Liver (tissue), 8 donors: ENCODE measurements at regions not wholly inside any gene's neighbourhood (a gene's known extent, or its start where the extent isn't known, plus 50 kb on each side); places are given as distances from the start of the nearest gene placed in this dataset.

Experiments
- DNase-seq: peaks from one replicate; pipeline ENCODE4 v3.0.0-alpha.2; 2017; ENCODE audit warnings: low spot score
- H3K27ac ChIP-seq, 2 donors: one replicate each; pipeline ENCODE4 v1.7.0; 2013; ENCODE audit warnings: inconsistent platforms in 2 of 2, low read length in 2 of 2, control low read depth in 1 of 2, low read depth in 1 of 2, mild to moderate bottlenecking in 1 of 2
- H3K27me3 ChIP-seq, 4 donors: one replicate each; pipeline versions ENCODE4 v1.6.1 to v1.7.0; 2013; ENCODE audit warnings: low read length in 3 of 4, inconsistent platforms in 1 of 4, mild to moderate bottlenecking in 1 of 4, moderate library complexity in 1 of 4; ENCODE audit not compliant: control insufficient read depth in 4 of 4, insufficient read depth in 4 of 4
- H3K36me3 ChIP-seq, 4 donors: one replicate each; pipeline versions ENCODE4 v1.6.1 to v1.7.0; 2013; ENCODE audit warnings: low read length in 3 of 4, mild to moderate bottlenecking in 3 of 4, low read depth in 1 of 4, moderate library complexity in 1 of 4; ENCODE audit not compliant: control insufficient read depth in 4 of 4, insufficient read depth in 3 of 4
- H3K4me1 ChIP-seq, 4 donors: one replicate each; pipeline versions ENCODE4 v1.6.1 to v1.7.0; 2013; ENCODE audit warnings: low read length in 3 of 4, mild to moderate bottlenecking in 3 of 4, moderate library complexity in 1 of 4; ENCODE audit not compliant: control insufficient read depth in 4 of 4, insufficient read depth in 4 of 4
- H3K4me3 ChIP-seq, 3 donors: one replicate each; pipeline versions ENCODE4 v1.6.1 to v1.7.0; 2013; ENCODE audit warnings: low read length in 3 of 3, control low read depth in 1 of 3, low read depth in 1 of 3, mild to moderate bottlenecking in 1 of 3
- H3K9ac ChIP-seq, 2 donors: one replicate each; pipeline ENCODE4 v1.7.0; 2013; ENCODE audit warnings: low read length in 2 of 2, mild to moderate bottlenecking in 2 of 2, moderate library complexity in 2 of 2, control low read depth in 1 of 2, low read depth in 1 of 2
- H3K9me3 ChIP-seq, 4 donors: one replicate each; pipeline versions ENCODE4 v1.6.1 to v1.7.0; 2013; ENCODE audit warnings: low read length in 3 of 4; ENCODE audit not compliant: control insufficient read depth in 4 of 4
- ATF3 ChIP-seq: IDR thresholded peaks from 2 replicates; pipeline ENCODE4 v1.6.1; 2016; ENCODE audit warnings: antibody characterized with exemption
- CTCF ChIP-seq: fragments of 150-350 bp; IDR thresholded peaks from 2 replicates; pipeline ENCODE4 v1.5.1; 2017; ENCODE audit warnings: improper control_type of control experiment, low read depth, low read length; ENCODE audit not compliant: missing input control
- EGR1 ChIP-seq, 2 donors: IDR thresholded peaks; 2 replicates each; pipeline ENCODE4 v1.6.1; 2016 to 2018; ENCODE audit warnings: antibody characterized with exemption in 2 of 2, low read depth in 2 of 2
- FOXA1 ChIP-seq: IDR thresholded peaks from 2 replicates; pipeline ENCODE4 v1.6.1; 2016; ENCODE audit warnings: antibody characterized with exemption
- GABPA ChIP-seq, 2 donors: IDR thresholded peaks in 1 of 2; conservative IDR thresholded peaks in 1 of 2; 2 replicates each; pipeline ENCODE4 v1.6.1; 2016; ENCODE audit warnings: antibody characterized with exemption in 2 of 2, mild to moderate bottlenecking in 1 of 2, moderate library complexity in 1 of 2
- HNF4A ChIP-seq, 2 donors: conservative IDR thresholded peaks; 2 replicates each; pipeline ENCODE4 v1.6.1; 2016; ENCODE audit warnings: antibody characterized with exemption in 2 of 2, mild to moderate bottlenecking in 2 of 2
- HNF4G ChIP-seq: IDR thresholded peaks from 2 replicates; pipeline ENCODE4 v1.6.1; 2016; ENCODE audit warnings: antibody characterized with exemption
- JUND ChIP-seq, 2 donors: IDR thresholded peaks; 2 replicates each; pipeline ENCODE4 v1.6.1; 2016; ENCODE audit warnings: antibody characterized with exemption in 2 of 2
- MAX ChIP-seq: IDR thresholded peaks from 2 replicates; pipeline ENCODE4 v1.6.1; 2016; ENCODE audit warnings: antibody characterized with exemption
- NR2F2 ChIP-seq: IDR thresholded peaks from 2 replicates; pipeline ENCODE4 v1.6.1; 2016; ENCODE audit warnings: antibody characterized with exemption
- RAD21 ChIP-seq, 2 donors: IDR thresholded peaks; 2 replicates each; pipeline ENCODE4 v1.6.1; 2016; ENCODE audit warnings: antibody characterized with exemption in 2 of 2, mild to moderate bottlenecking in 2 of 2
- REST ChIP-seq: IDR thresholded peaks from 2 replicates; pipeline ENCODE4 v1.6.1; 2016; ENCODE audit warnings: antibody characterized with exemption, mild to moderate bottlenecking
- RXRA ChIP-seq, 2 donors: IDR thresholded peaks; 2 replicates each; pipeline ENCODE4 v1.6.1; 2017 to 2018; ENCODE audit warnings: antibody characterized with exemption in 2 of 2, mild to moderate bottlenecking in 1 of 2
- SP1 ChIP-seq: IDR thresholded peaks from 2 replicates; pipeline ENCODE4 v1.6.1; 2018; ENCODE audit warnings: antibody characterized with exemption, mild to moderate bottlenecking
- TAF1 ChIP-seq: conservative IDR thresholded peaks from 2 replicates; pipeline ENCODE4 v1.6.1; 2016; ENCODE audit warnings: antibody characterized with exemption, mild to moderate bottlenecking
- YY1 ChIP-seq: IDR thresholded peaks from 2 replicates; pipeline ENCODE4 v1.6.1; 2016; ENCODE audit warnings: antibody characterized with exemption, mild to moderate bottlenecking
- ZBTB33 ChIP-seq: IDR thresholded peaks from 2 replicates; pipeline ENCODE4 v1.6.1; 2016; ENCODE audit warnings: antibody characterized with exemption
- WGBS: extraction: QIAGEN DNeasy Blood & Tissue Kit; methylation state at CpG from one replicate; pipeline ENCODE4 v1.1.7; 2013; 5-methylcytosine and 5-hydroxymethylcytosine counted together
- donor health status: healthy.
- donor health status: healthy.
- donor health status: healthy.
- donor health status: healthy.
- donor health status: healthy.

- 58% methylated on average over 4 of the region's 4 CpGs for WGBS
- H3K4me3 ChIP-seq: no peak overlapping the region
These were observed 564.1 kb downstream of the EFNB2 start for GRCh38 chr13:105971312-105971711.

GRCh38 chr13:105969761-105970160 lies 565.7 kb downstream of the EFNB2 start:
- no peak overlapping the region for H3K4me3 ChIP-seq
- no peak overlapping the region for H3K9ac ChIP-seq
- whole genome bisulfite sequencing: 22% methylated on average over 4 of the region's 4 CpGs
- H3K27me3 ChIP-seq: peaks cover 0 to 6% (median 0%) of the 10 kb centered on the region in 4 donors
- DNase-seq: no peak
- H3K4me1 ChIP-seq: no peaks in the 10 kb centered on the region
- H3K27ac ChIP-seq: no peak overlapping the region
- H3K36me3 ChIP-seq: no peaks in the 10 kb centered on the region
- H3K9me3 ChIP-seq: no peaks in the 10 kb centered on the region
- TF ChIP-seq ATF3 (no peak), REST (no peak), CTCF (no peak), SP1 (no peak), GABPA (IDR thresholded peaks at IDR 0.05 in 1 of 2, conservative IDR thresholded peaks at IDR 0.05 in 1 of 2) (no peak), TAF1 (no peak), HNF4G (no peak), JUND (IDR thresholded peaks at IDR 0.05) (no peak), RXRA (IDR thresholded peaks at IDR 0.05) (no peak), HNF4A (conservative IDR thresholded peaks at IDR 0.05) (no peak)

More at GRCh38 chr13:105971312-105971711, 564.1 kb downstream of the EFNB2 start:
- no peak for TF ChIP-seq HNF4G
- no peak for TF ChIP-seq TAF1
- TF ChIP-seq ZBTB33: no peak
- TF ChIP-seq RXRA (IDR thresholded peaks at IDR 0.05): no peak
- no peak for TF ChIP-seq CTCF
- TF ChIP-seq GABPA (IDR thresholded peaks at IDR 0.05 in 1 of 2, conservative IDR thresholded peaks at IDR 0.05 in 1 of 2): no peak
- TF ChIP-seq RAD21 (IDR thresholded peaks at IDR 0.05): no peak
- no peak for TF ChIP-seq EGR1 (IDR thresholded peaks at IDR 0.05; ENCODE audit: low read depth in 2 of 2)
- TF ChIP-seq SP1: no peak
- TF ChIP-seq NR2F2: no peak
- no peak for TF ChIP-seq JUND (IDR thresholded peaks at IDR 0.05)
- TF ChIP-seq FOXA1: no peak
- TF ChIP-seq MAX: no peak
- no peak for TF ChIP-seq HNF4A (conservative IDR thresholded peaks at IDR 0.05)
- TF ChIP-seq YY1: no peak
- TF ChIP-seq ATF3: no peak
- peaks cover 0 to 6% (median 0%) of the 10 kb centered on the region in 4 donors for H3K27me3 ChIP-seq
- no peaks in the 10 kb centered on the region for H3K36me3 ChIP-seq
- H3K27ac ChIP-seq: no peak overlapping the region
- no peak overlapping the region for H3K9ac ChIP-seq
- DNase-seq: no peak
- H3K4me1 ChIP-seq: no peaks in the 10 kb centered on the region
- no peaks in the 10 kb centered on the region for H3K9me3 ChIP-seq
